ENCODE measurements at regions not wholly inside any gene's neighbourhood (a gene's known extent, or its start where the extent isn't known, plus 50 kb on each side); places are given as distances from the start of the nearest gene placed in this dataset.

- DNase-seq (ENCODE audit: insufficient read length, low spot score) (no peak), FAIRE-seq (no peak)
- no peak for TF ChIP-seq CTCF (IDR thresholded peaks at IDR 0.05; ENCODE audit: insufficient read depth, missing control alignments)
These were observed 83.7 kb upstream of the RASGRP1 start for GRCh38 chr15:38648121-38648843.

GRCh38 chr15:38650384-38650783 lies 85.8 kb upstream of the RASGRP1 start:
- TF ChIP-seq CTCF (IDR thresholded peaks at IDR 0.05; ENCODE audit: insufficient read depth, missing control alignments), result no peak
- DNase-seq (ENCODE audit: insufficient read length, low spot score) (no peak), FAIRE-seq (no peak)

GRCh38 chr15:38650936-38651327 lies 86.3 kb upstream of the RASGRP1 start:
- FAIRE-seq, result no peak
- no peak for DNase-seq (ENCODE audit: insufficient read length, low spot score)
- no peak for TF ChIP-seq CTCF (IDR thresholded peaks at IDR 0.05; ENCODE audit: insufficient read depth, missing control alignments)

GRCh38 chr15:38651328-38652038 lies 86.9 kb upstream of the RASGRP1 start:
- TF ChIP-seq CTCF (IDR thresholded peaks at IDR 0.05; ENCODE audit: insufficient read depth, missing control alignments), result no peak
- DNase-seq (ENCODE audit: insufficient read length, low spot score) (no peak), FAIRE-seq (no peak)

GRCh38 chr15:38652183-38652794 lies 87.7 kb upstream of the RASGRP1 start:
- DNase-seq (ENCODE audit: insufficient read length, low spot score) (no peak), FAIRE-seq (no peak)
- no peak for TF ChIP-seq CTCF (IDR thresholded peaks at IDR 0.05; ENCODE audit: insufficient read depth, missing control alignments)

- no peak for FAIRE-seq
- TF ChIP-seq CTCF (IDR thresholded peaks at IDR 0.05; ENCODE audit: insufficient read depth, missing control alignments), result no peak
- DNase-seq (ENCODE audit: insufficient read length, low spot score), result no peak
These were observed 88.4 kb upstream of the RASGRP1 start for GRCh38 chr15:38652998-38653397.

- TF ChIP-seq CTCF (IDR thresholded peaks at IDR 0.05; ENCODE audit: insufficient read depth, missing control alignments), result no peak
- no peak for FAIRE-seq
- no peak for DNase-seq (ENCODE audit: insufficient read length, low spot score)
These were observed 93.8 kb upstream of the RASGRP1 start for GRCh38 chr15:38658431-38658830.

Measured in D721Med (cell line).